RWPE1 (cell line): ENCODE measurements at regions not wholly inside any gene's neighbourhood (a gene's known extent, or its start where the extent isn't known, plus 50 kb on each side); places are given as distances from the start of the nearest gene placed in this dataset.
"Not testable (repeated sequence)": the region's sequence is repeated elsewhere in the genome, so short reads cannot be mapped to it uniquely, and the experiment has no call there.

Source experiments
- CTCF ChIA-PET: fragments of 350-600 bp; sonication (Branson Sonifier 250); formaldehyde crosslinking; extraction: SDS; loops from one replicate; lab custom pipeline; 2021; lab: Yijun Ruan, JAX
- POLR2A ChIA-PET: fragments of 400-600 bp; formaldehyde crosslinking; extraction: SDS; loops from one replicate; lab custom pipeline; 2020; ENCODE audit warnings: antibody characterized with exemption; ENCODE audit not compliant: low non-redundant PET; lab: Yijun Ruan, JAX
- DNase-seq: peaks from one replicate; pipeline ENCODE4 v3.0.0; 2012; ENCODE audit warnings: low spot score
- H3K27ac ChIP-seq: fragments of 450-650 bp; 2 replicates; pipeline ENCODE4 v1.5.1; 2017
- CTCF ChIP-seq: fragments of 450-650 bp; conservative IDR thresholded peaks from 2 replicates; pipeline ENCODE4 v1.5.1; 2017; ENCODE audit warnings: low read depth, mild to moderate bottlenecking

GRCh38 chr4:134627366-134627765 is 425.8 kb upstream of the PABPC4L start:
- CTCF ChIA-PET = interaction anchor here (0.6 kb wide), 1 partner anchor 913 kb away, joined by 3 read pairs; no protein-coding TSS in a partner anchor
- POLR2A ChIA-PET = no interaction called here
- TF ChIP-seq CTCF = no peak

GRCh38 chr4:134624365-134624764 is 422.8 kb upstream of the PABPC4L start:
- no peak for TF ChIP-seq CTCF
- H3K27ac ChIP-seq = no peak overlapping the region
- CTCF ChIA-PET = no interaction called here
- POLR2A ChIA-PET = no interaction called here
- DNase-seq = no peak

More at GRCh38 chr4:134627366-134627765, 425.8 kb upstream of the PABPC4L start:
- no peak overlapping the region for H3K27ac ChIP-seq
- no peak for DNase-seq

GRCh38 chr4:134622626-134623575 is 421.3 kb upstream of the PABPC4L start:
- CTCF ChIA-PET, H3K27ac ChIP-seq, DNase-seq, POLR2A ChIA-PET: not testable (repeated sequence)

GRCh38 chr4:134622199-134622598 is 420.6 kb upstream of the PABPC4L start:
- no peak overlapping the region for H3K27ac ChIP-seq
- CTCF ChIA-PET = no interaction called here
- no peak for DNase-seq
- no peak for TF ChIP-seq CTCF
- POLR2A ChIA-PET = no interaction called here

- H3K27ac ChIP-seq, CTCF ChIA-PET, DNase-seq, POLR2A ChIA-PET: not testable (repeated sequence)
Measured at GRCh38 chr4:134621715-134622114, 420.1 kb upstream of the PABPC4L start.

GRCh38 chr4:134610956-134611355 is 409.4 kb upstream of the PABPC4L start:
- ChIA-PET POLR2A (no interaction called here), CTCF (no interaction called here)
- DNase-seq = no peak
- TF ChIP-seq CTCF = no peak
- no peak overlapping the region for H3K27ac ChIP-seq

- no peak for DNase-seq
- ChIA-PET CTCF (no interaction called here), POLR2A (no interaction called here)
- H3K27ac ChIP-seq = no peak overlapping the region
- no peak for TF ChIP-seq CTCF
Measured at GRCh38 chr4:134610172-134610571, 408.6 kb upstream of the PABPC4L start.
